PFSK-1 (cell line): ENCODE measurements at regions not wholly inside any gene's neighbourhood (a gene's known extent, or its start where the extent isn't known, plus 50 kb on each side); places are given as distances from the start of the nearest gene placed in this dataset.

Source experiments
- POLR2AphosphoS5 ChIP-seq: IDR thresholded peaks from 2 replicates; pipeline ENCODE4 v1.6.1; 2012; ENCODE audit warnings: low read depth, mild to moderate bottlenecking, control low read depth, low read length, moderate library complexity
- TF ChIP-seq, protein P1 (sequence below), 2 experiments: IDR thresholded peaks; 2 replicates each; pipeline versions ENCODE4 v1.6.1 to v1.8.0; 2011 to 2012; ENCODE audit warnings: low read depth in 2 of 2, low read length in 2 of 2, control low read depth in 1 of 2, inconsistent platforms in 1 of 2, mild to moderate bottlenecking in 1 of 2, moderate library complexity in 1 of 2; ENCODE audit not compliant: insufficient read depth in 1 of 2

DNA sequence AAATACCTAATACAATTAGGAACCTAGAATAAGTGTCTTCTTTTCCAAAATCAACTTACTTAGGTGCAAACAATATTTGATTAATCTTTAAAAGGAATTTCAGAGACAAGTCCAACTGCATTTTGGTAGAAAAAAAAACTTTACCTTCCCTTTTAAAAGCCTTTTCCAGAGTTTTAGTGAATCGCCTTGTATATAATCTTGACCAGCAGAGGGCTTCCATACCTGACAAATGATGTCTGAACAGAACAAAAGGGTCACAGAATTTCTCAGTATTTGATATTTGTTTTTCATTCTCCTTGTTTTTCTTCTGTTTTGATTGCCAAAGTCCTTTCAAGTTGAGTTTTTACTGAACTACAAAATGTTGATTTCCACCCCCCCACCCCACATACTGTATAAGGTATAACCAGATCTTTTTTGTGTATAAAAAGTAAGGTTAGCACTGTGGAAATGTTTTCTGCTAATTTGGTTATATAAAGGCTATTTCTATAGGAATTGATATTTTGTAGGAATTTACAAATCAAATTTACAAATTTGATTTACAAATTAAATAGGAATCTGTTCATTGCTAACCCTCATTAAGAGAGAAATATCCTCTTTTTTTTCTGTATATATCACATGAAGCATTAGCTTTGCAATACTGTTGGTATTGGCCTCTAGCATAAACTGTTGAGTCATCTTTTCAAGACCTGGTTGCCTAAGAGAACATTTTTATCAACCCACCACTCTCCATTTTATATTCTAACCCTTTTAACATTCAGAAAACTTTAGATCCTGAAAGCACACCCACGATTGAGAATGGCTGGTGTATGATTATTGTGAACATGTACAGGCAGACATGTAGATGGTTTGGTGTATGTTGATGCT lies 464.1 kb upstream of the RARB start:
- TF ChIP-seq, protein P1, sequence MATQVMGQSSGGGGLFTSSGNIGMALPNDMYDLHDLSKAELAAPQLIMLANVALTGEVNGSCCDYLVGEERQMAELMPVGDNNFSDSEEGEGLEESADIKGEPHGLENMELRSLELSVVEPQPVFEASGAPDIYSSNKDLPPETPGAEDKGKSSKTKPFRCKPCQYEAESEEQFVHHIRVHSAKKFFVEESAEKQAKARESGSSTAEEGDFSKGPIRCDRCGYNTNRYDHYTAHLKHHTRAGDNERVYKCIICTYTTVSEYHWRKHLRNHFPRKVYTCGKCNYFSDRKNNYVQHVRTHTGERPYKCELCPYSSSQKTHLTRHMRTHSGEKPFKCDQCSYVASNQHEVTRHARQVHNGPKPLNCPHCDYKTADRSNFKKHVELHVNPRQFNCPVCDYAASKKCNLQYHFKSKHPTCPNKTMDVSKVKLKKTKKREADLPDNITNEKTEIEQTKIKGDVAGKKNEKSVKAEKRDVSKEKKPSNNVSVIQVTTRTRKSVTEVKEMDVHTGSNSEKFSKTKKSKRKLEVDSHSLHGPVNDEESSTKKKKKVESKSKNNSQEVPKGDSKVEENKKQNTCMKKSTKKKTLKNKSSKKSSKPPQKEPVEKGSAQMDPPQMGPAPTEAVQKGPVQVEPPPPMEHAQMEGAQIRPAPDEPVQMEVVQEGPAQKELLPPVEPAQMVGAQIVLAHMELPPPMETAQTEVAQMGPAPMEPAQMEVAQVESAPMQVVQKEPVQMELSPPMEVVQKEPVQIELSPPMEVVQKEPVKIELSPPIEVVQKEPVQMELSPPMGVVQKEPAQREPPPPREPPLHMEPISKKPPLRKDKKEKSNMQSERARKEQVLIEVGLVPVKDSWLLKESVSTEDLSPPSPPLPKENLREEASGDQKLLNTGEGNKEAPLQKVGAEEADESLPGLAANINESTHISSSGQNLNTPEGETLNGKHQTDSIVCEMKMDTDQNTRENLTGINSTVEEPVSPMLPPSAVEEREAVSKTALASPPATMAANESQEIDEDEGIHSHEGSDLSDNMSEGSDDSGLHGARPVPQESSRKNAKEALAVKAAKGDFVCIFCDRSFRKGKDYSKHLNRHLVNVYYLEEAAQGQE (IDR thresholded peaks at IDR 0.05; ENCODE audit: insufficient read depth in 1 of 2, low read depth in 2 of 2, low read length in 2 of 2): no peak
- TF ChIP-seq POLR2AphosphoS5: no peak
